GM21576 (cell line): ENCODE measurements at regions not wholly inside any gene's neighbourhood (a gene's known extent, or its start where the extent isn't known, plus 50 kb on each side); places are given as distances from the start of the nearest gene placed in this dataset.

Experiments
- ATAC-seq: cut with Tn5 transposase; IDR thresholded peaks from one replicate; pipeline ENCODE4 v1.9.1; 2021; ENCODE audit warnings: mild to moderate bottlenecking, moderate library complexity; ENCODE audit not compliant: unreplicated experiment

- no peak for ATAC-seq
These were observed 434.3 kb downstream of the SPRY1 start for GRCh38 chr4:123830930-123831329.

DNA sequence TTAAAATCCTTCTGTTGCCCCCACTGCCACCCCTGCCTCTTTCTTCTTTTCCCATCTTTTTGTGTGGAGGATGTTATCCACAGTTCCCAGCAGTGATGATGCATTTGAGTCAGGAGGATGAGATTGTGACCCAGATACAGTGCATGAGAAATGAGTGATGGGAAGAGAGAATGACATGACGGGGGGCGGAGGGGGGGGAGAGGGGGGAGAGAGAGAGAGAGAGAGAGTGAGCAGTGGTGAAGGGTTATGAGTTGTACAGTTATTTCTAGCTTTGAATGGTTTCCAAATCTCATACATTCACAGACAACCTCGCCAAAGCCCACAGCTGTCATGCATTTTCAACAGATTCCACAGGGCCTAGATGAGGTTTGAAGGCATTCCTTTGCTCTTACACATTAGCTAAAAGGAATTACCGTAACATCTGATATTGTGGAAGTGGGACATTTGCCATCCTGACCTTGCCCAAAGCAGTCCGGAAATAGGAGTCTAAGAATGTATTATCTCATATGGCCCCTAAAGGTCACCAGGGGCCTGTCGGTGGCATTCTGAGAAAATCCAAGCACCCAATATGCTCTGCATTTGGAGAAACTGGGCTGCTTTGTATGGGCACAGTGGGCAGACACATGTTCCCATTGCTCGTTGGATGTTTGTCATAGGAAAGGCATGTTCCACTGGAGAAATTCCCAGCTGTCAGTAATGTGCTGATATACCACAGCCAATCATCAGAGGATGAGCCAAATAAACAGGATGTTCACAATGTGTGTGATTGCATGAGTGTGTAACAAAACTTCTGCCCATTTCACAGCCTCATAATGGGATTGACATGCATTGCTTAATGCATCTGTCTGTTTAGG, 435.8 kb downstream of the SPRY1 start:
- ATAC-seq, result no peak

DNA sequence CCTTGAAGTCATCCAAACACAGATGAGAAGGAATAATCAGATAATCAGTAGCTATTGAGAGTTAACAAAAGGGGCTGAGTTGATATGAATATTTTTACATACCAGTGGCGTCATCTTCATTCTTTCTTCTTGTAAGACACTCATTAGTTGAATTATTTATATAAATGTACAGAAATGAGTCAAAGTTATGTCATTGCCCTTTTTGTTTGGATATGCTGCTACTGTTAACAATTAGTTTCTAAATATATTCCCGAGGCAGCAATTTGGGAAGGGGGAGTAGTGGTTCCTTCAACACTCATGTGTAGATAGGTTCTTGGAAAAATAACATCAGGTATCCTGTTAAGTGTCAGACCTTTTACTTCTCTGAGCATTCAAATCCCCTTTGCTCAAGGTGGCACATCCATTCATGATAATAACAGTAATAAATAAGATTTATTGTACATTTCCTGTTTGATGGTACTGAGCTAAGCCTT, 436.6 kb downstream of the SPRY1 start:
- no peak for ATAC-seq

DNA sequence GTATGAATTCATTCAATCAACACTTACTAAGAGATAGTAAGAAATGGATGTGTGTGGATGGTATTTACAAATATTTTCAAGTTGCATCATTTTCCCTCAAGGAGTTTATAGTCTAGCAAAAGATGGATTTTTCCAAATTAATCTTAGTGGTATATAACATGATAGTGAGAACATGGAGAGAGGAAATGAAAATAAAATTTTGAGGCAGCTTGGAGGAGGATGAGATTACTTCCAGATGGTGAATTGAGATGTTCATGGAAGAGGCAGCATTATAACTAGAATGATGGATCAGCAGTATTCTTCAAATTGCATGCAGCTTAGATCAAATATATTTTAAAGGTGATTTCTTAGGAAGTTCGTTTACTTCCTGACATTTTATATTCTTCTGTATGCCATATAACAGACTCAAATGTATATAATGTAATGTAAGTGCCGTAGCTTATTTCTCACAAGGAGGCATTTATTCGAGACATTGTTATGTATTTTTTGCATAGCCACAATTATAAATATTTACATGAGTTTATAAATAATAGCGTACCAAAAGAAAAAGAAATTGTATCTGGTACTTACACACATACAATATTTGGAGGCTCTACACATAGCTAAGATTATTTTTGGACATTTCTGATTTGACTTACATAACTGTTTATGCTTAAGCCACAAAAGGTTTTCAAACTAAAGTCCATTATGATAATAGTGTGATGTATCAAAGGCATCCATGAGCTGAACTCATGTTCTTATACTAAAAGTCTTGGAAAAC, 439.4 kb downstream of the SPRY1 start:
- no peak for ATAC-seq

DNA sequence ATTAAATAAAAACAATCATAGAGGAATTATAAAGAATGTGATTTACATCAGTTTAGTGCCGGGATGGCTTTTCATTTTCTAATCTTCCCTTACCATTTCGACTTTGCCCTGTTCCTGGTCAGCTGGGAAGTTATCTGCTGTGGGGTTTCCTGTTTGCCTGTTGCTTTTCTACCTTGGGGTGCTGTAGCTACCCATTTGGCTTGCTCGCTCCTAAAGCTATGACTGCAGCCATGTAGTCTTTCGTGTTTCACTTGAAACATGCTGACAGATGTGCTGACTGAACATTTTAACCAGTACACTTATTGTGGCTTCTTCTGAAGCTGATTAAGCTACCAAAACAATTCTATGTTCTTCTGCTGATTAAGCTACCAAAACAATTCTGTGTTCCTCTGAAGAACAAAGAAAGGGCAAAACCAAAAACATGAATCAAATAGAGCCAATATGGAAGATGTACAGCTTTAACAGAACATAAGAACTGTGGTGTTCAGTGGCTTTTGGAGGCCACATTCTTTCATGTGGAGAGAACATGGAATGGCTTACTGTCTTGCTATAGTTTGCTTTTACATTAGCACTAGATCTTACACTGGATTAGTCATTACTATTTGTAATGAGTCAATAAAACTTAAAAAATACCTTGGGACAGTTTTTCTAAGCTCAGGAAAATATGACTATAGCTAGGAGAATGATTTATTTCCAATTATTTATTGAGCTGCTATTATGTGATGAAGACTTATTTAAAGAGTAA, 440.4 kb downstream of the SPRY1 start:
- no peak for ATAC-seq

DNA sequence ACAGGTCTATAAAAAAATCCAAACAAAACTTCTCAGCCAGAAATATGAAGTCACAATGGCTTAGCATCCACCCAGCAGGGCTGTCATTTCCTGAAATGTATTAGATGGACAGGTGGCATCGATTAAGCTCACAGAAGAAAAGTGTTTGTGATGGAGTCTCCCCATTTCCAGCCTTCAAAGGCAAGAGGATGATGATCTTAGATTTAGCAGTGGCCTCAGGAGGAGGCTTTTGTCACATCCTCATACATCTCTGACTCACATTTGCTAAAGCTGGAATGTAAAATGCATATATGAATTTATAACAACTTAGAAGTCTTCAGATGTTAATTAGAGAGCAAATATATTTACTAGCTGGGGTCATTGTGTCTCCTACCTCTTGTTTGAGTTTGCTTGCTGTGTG, 441.9 kb downstream of the SPRY1 start:
- ATAC-seq, result no peak

DNA sequence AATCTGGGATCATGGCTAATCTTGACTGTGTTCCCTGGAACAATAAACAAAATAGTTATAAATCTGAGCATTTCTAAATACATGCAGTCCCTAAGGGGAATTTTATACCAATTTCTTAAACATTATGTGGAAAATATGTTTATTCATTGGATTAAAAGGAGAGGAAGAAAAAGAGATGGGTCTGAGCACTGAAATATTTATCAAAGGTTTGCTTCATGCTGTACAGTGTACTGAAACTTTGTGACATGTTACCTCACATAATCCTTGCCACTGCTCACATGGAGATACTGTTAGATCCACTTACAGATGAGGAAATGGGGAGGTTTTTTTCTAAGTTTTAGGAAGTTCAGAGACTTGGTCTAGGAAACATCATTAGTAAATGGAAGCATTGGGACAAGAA, 443.6 kb downstream of the SPRY1 start:
- no peak for ATAC-seq

DNA sequence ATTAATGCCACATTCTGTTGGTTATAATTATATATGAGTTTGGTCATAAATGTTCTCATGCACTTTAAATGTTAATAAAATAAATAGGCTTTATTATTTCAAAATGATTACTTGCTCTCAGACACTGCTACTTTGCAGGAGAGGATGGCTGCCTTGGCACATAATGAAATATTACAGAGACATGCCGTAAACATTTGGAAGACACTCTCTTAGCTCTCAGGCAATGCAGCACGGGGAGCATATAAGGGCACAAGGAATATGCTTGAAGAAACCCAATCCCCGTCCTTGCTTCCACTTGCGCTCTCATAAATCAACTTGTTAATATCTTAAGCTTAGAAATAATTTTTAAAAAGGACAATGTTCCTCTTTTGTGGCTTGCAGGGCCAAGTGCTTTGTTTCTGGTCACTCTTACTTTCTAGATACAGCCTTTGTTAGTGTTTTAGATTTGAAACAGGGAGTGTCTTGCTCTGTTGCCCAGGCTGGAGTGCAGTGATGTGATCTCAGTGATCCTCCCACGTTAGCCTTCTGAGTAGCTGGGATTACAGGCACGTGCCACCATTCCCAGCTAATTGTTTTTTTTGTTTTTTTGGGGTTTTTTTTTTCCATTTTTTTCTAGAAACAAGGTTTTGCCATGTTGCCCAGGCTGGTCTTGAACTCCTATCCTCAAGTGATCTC, 445.0 kb downstream of the SPRY1 start:
- ATAC-seq, result no peak

- ATAC-seq, result no peak
These were observed 446.5 kb downstream of the SPRY1 start for GRCh38 chr4:123843137-123843536.

DNA sequence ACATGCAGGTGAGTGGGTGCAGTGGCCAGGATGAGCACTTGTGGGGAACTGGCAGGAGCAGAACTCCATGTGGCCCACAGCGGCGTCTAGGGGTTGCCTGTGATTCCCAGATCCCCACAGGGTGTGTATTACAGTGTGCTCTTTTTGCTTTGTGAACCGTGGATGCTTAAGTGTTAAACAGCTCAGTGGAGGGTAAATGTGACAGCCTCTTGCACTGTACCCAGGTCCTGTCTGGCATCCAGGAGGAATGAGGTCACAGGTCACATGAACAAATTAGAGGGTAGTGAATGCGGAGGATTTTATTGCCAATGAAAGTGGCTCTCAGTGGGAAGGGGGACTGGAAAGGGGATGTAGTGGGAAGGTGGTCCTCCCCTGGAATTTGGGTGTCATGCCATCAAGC, 447.8 kb downstream of the SPRY1 start:
- no peak for ATAC-seq

DNA sequence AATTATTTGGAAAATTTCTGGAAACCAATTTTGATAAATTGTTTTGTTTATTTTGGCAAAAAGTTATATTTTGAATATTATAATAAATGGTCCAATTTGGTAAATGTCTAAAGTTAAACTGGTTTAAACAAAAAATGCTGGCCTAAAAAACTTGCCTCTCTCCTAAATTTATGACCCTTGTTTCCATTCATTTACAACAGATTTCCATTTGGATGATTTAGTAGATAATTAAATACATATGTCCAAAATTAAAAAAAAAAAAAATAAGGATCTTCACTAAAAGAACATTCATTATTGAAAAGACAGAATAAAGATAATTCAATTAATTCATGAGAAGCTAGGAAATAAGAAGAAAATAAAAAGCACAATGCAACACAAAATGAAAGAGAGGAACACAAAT, 449.5 kb downstream of the SPRY1 start:
- no peak for ATAC-seq

- no peak for ATAC-seq
These were observed 450.0 kb downstream of the SPRY1 start for GRCh38 chr4:123846561-123846960.

- ATAC-seq, result no peak
These were observed 452.0 kb downstream of the SPRY1 start for GRCh38 chr4:123848606-123849005.

GRCh38 chr4:123849495-123849894, 452.9 kb downstream of the SPRY1 start:
- ATAC-seq, result no peak

- ATAC-seq, result no peak
These were observed 454.9 kb downstream of the SPRY1 start for GRCh38 chr4:123851521-123851920.

GRCh38 chr4:123853651-123854050, 457.1 kb downstream of the SPRY1 start:
- no peak for ATAC-seq

DNA sequence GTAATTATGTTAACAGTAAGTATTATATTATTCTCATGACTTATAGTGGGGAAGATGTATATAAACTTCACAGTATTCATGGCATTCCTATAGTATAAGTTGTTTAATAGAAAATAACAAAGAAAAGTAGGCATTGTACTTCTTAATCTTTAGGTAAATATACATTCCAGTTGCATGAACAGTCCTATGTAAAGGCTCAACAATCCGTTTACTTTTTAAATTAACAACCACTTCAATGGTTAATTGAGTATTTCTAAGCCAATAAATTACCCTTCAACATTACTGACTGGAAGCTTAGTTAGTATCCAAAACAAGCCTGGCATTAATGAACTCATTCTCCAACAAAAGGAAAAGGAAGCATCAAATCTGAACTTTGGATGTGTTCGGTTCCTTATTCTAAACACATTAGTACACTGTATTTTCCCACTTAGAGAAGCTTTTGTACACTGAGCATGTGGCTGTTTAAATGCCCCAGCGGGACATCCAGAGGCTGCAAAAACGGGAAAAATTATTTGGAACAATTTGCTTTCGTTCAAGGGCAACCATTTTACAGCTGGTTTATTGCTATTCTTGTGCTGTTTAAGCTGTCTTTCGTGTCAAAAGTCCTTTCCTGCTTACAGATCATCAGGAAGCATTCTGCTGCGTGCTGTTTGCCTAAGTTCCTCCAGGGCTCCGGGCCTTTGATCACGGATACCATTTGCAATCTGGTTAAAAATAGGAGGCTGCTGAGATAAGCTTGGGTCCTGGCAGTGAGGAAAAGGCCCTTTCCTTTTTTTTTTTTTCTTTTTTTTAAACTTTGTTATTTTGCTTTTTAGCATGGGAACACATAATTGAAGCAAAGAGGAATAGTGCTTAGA, 460.3 kb downstream of the SPRY1 start:
- no peak for ATAC-seq

- ATAC-seq, result no peak
These were observed 461.9 kb downstream of the SPRY1 start for GRCh38 chr4:123858465-123858864.

- ATAC-seq, result no peak
These were observed 466.2 kb downstream of the SPRY1 start for GRCh38 chr4:123862812-123863211.

DNA sequence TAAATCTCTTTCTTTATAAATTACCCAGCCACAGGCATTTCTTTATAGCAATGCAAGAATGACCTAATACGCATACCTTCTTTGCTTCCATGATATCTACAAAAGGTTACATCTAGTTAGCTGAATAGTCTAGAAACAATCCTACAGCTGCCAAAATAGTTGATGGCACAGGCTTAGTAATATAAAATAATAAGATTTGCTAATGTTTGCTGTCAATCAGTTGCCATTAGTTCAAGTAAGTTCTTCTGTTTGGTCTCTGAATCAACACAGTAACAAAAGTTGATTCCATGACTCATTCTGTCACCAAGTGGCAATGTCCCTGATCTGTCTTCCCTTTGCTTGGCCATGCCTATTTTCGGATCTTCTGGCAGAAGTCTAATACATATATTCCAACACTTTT, 470.2 kb downstream of the SPRY1 start:
- no peak for ATAC-seq
